ENCODE measurements at regions not wholly inside any gene's neighbourhood (a gene's known extent, or its start where the extent isn't known, plus 50 kb on each side); places are given as distances from the start of the nearest gene placed in this dataset.

- DNase-seq (ENCODE audit: low spot score) = no peak
- Histone ChIP-seq H3F3A (replicated peaks; ENCODE audit: low read depth) (no peaks in the 10 kb centered on the region), H4K20me1 (replicated peaks; ENCODE audit: insufficient read depth) (no peaks in the 10 kb centered on the region), H3K4me3 (no peak overlapping the region), H3K79me2 (replicated peaks; ENCODE audit: insufficient read depth) (no peaks in the 10 kb centered on the region), H3K9me2 (ENCODE audit: insufficient read depth) (0 out of 2 replicates have a peak, but pooled peaks cover under 1% of the 10 kb centered on the region), H2AFZ (no peak overlapping the region), H3K4me1 (ENCODE audit: insufficient read depth) (no peaks in the 10 kb centered on the region), H3K27me3 (ENCODE audit: insufficient read depth) (no peaks in the 10 kb centered on the region), H3K36me3 (ENCODE audit: insufficient read depth) (no peaks in the 10 kb centered on the region), H3K27ac (ENCODE audit: low read depth) (no peak overlapping the region), H3K4me2 (no peak overlapping the region)
- no peaks in the 10 kb centered on the region for H3K36me3 Mint-ChIP-seq (ENCODE audit: low read depth)
- H3K4me1 Mint-ChIP-seq = no peaks in the 10 kb centered on the region
- no peaks in the 10 kb centered on the region; the same call in 2 of the 3 replicates for H3K9me3 Mint-ChIP-seq
- no peak for ATAC-seq
- H3K27ac Mint-ChIP-seq = no peak overlapping the region
- no peak overlapping the region for H3K4me3 Mint-ChIP-seq
- H3K27me3 Mint-ChIP-seq (ENCODE audit: insufficient read depth, low read depth, poor library complexity) = peaks cover 8% of the 10 kb centered on the region
- TF ChIP-seq CREB1 (CRISPR knock-in tag; IDR thresholded peaks at IDR 0.05; ENCODE audit: low read depth) (no peak), POLR2AphosphoS5 (IDR thresholded peaks at IDR 0.05; ENCODE audit: low read depth) (no peak), EZH2 (IDR thresholded peaks at IDR 0.05; ENCODE audit: low read depth, unreplicated experiment) (no peak), ZNF331 (CRISPR knock-in tag; IDR thresholded peaks at IDR 0.05; ENCODE audit: low read depth) (no peak), EZH2phosphoT487 (IDR thresholded peaks at IDR 0.05; ENCODE audit: unreplicated experiment) (no peak)
These were observed 200.0 kb upstream of the PMEPA1 start for GRCh38 chr20:57909763-57910331.

- H3K4me3 ChIP-seq = no peak overlapping the region
- H3K27ac ChIP-seq (ENCODE audit: low read depth) = no peak overlapping the region
- DNase-seq (ENCODE audit: low spot score) = no peak
- no peak for TF ChIP-seq EZH2 (IDR thresholded peaks at IDR 0.05; ENCODE audit: low read depth, unreplicated experiment)
- TF ChIP-seq ZNF331 (CRISPR knock-in tag; IDR thresholded peaks at IDR 0.05; ENCODE audit: low read depth) = no peak
- TF ChIP-seq POLR2AphosphoS5 (IDR thresholded peaks at IDR 0.05; ENCODE audit: low read depth) = no peak
- TF ChIP-seq ETS1 (IDR thresholded peaks at IDR 0.05) = no peak
- TF ChIP-seq ZNF462 (CRISPR knock-in tag; IDR thresholded peaks at IDR 0.05) = no peak
- TF ChIP-seq CTCF (conservative IDR thresholded peaks at IDR 0.05; ENCODE audit: low read depth in 2 of 2) = no peak
- no peak for TF ChIP-seq JUNB (IDR thresholded peaks at IDR 0.05; ENCODE audit: unreplicated experiment)
- peaks cover 6% of the 10 kb centered on the region for H3K27me3 Mint-ChIP-seq (ENCODE audit: insufficient read depth, low read depth, poor library complexity)
- H3K79me2 ChIP-seq (replicated peaks; ENCODE audit: insufficient read depth) = no peaks in the 10 kb centered on the region
- no peak overlapping the region for H3K4me3 Mint-ChIP-seq
- H3K4me1 Mint-ChIP-seq = no peaks in the 10 kb centered on the region
- no peak overlapping the region for H2AFZ ChIP-seq
- H3K36me3 ChIP-seq (ENCODE audit: insufficient read depth) = no peaks in the 10 kb centered on the region
- H3K4me1 ChIP-seq (ENCODE audit: insufficient read depth) = no peaks in the 10 kb centered on the region
- H3F3A ChIP-seq (replicated peaks; ENCODE audit: low read depth) = no peaks in the 10 kb centered on the region
- ATAC-seq = no peak
- H3K9me2 ChIP-seq (ENCODE audit: insufficient read depth) = no peaks in the 10 kb centered on the region
- H3K27ac Mint-ChIP-seq = no peak overlapping the region
- H3K4me2 ChIP-seq = no peak overlapping the region
- no peaks in the 10 kb centered on the region for H4K20me1 ChIP-seq (replicated peaks; ENCODE audit: insufficient read depth)
- no peaks in the 10 kb centered on the region for H3K27me3 ChIP-seq (ENCODE audit: insufficient read depth)
- no peaks in the 10 kb centered on the region; the same call in 2 of the 3 replicates for H3K9me3 Mint-ChIP-seq
- H3K36me3 Mint-ChIP-seq (ENCODE audit: low read depth) = no peaks in the 10 kb centered on the region
These were observed 199.2 kb upstream of the PMEPA1 start for GRCh38 chr20:57908704-57909630.
